HG02759 (cell line): ENCODE measurements at regions not wholly inside any gene's neighbourhood (a gene's known extent, or its start where the extent isn't known, plus 50 kb on each side); places are given as distances from the start of the nearest gene placed in this dataset.

ENCODE experiments used
- ATAC-seq: cut with Tn5 transposase; IDR thresholded peaks from one replicate; pipeline ENCODE4 v1.9.1; 2021; ENCODE audit warnings: mild to moderate bottlenecking, moderate library complexity; ENCODE audit not compliant: unreplicated experiment

GRCh38 chr4:24312261-24312913 lies 272.0 kb downstream of the DHX15 start:
- no peak for ATAC-seq

- no peak for ATAC-seq
Measured at GRCh38 chr4:24303926-24304325, 280.4 kb downstream of the DHX15 start.

GRCh38 chr4:24298911-24299310 lies 285.4 kb downstream of the DHX15 start:
- ATAC-seq: no peak

- no peak for ATAC-seq
Measured at GRCh38 chr4:24287096-24287495, 297.3 kb downstream of the DHX15 start.

GRCh38 chr4:24285759-24286158 lies 298.6 kb downstream of the DHX15 start:
- no peak for ATAC-seq

- no peak for ATAC-seq
Measured at GRCh38 chr4:24282446-24282845, 301.9 kb downstream of the DHX15 start.

GRCh38 chr4:24279911-24280375 lies 304.4 kb downstream of the DHX15 start:
- no peak for ATAC-seq

- no peak for ATAC-seq
Measured at GRCh38 chr4:24279469-24279868, 304.9 kb downstream of the DHX15 start.

- no peak for ATAC-seq
Measured at GRCh38 chr4:24278693-24279092, 305.7 kb downstream of the DHX15 start.

- no peak for ATAC-seq
Measured at GRCh38 chr4:24274381-24274941, 309.9 kb downstream of the DHX15 start.

GRCh38 chr4:24273136-24273535 lies 311.2 kb downstream of the DHX15 start:
- ATAC-seq: no peak

GRCh38 chr4:24266951-24267722 lies 317.2 kb downstream of the DHX15 start:
- no peak for ATAC-seq

GRCh38 chr4:24265989-24266388 lies 318.4 kb downstream of the DHX15 start:
- ATAC-seq: no peak

GRCh38 chr4:24262616-24263015 lies 321.7 kb downstream of the DHX15 start:
- ATAC-seq: no peak

- no peak for ATAC-seq
Measured at GRCh38 chr4:24262084-24262483, 322.3 kb downstream of the DHX15 start.

GRCh38 chr4:24260923-24261564 lies 323.3 kb downstream of the DHX15 start:
- no peak for ATAC-seq

- ATAC-seq: no peak
Measured at GRCh38 chr4:24260133-24260715, 324.1 kb downstream of the DHX15 start.

GRCh38 chr4:24256547-24256946 lies 327.8 kb downstream of the DHX15 start:
- ATAC-seq: no peak

- ATAC-seq: no peak
Measured at GRCh38 chr4:24256066-24256465, 328.3 kb downstream of the DHX15 start.

- no peak for ATAC-seq
Measured at GRCh38 chr4:24252121-24252520, 332.2 kb downstream of the DHX15 start.

- no peak for ATAC-seq
Measured at GRCh38 chr4:24251589-24251988, 332.8 kb downstream of the DHX15 start.
